ENCODE measurements at regions not wholly inside any gene's neighbourhood (a gene's known extent, or its start where the extent isn't known, plus 50 kb on each side); places are given as distances from the start of the nearest gene placed in this dataset.

DNA sequence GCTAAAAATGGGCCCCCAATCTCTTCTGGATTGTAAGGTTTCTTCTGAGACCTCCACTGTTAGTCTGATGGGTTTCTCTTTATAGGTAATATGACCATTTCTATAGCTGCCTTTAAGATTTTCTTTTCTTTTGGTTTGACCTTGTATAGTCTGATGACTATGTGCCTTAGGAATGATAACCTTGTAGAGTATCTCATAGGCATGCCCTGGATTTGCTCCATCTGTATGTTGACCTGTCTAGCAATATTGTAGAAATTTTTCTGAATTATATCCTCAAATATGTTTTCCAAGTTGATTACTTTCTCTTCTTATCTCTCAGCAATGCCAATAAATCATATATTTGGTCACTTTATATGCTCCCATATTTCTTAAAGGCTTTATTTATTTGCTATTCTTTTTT is 1403.8 kb upstream of the GOT2 start (continued):
- TF ChIP-seq, protein P1, sequence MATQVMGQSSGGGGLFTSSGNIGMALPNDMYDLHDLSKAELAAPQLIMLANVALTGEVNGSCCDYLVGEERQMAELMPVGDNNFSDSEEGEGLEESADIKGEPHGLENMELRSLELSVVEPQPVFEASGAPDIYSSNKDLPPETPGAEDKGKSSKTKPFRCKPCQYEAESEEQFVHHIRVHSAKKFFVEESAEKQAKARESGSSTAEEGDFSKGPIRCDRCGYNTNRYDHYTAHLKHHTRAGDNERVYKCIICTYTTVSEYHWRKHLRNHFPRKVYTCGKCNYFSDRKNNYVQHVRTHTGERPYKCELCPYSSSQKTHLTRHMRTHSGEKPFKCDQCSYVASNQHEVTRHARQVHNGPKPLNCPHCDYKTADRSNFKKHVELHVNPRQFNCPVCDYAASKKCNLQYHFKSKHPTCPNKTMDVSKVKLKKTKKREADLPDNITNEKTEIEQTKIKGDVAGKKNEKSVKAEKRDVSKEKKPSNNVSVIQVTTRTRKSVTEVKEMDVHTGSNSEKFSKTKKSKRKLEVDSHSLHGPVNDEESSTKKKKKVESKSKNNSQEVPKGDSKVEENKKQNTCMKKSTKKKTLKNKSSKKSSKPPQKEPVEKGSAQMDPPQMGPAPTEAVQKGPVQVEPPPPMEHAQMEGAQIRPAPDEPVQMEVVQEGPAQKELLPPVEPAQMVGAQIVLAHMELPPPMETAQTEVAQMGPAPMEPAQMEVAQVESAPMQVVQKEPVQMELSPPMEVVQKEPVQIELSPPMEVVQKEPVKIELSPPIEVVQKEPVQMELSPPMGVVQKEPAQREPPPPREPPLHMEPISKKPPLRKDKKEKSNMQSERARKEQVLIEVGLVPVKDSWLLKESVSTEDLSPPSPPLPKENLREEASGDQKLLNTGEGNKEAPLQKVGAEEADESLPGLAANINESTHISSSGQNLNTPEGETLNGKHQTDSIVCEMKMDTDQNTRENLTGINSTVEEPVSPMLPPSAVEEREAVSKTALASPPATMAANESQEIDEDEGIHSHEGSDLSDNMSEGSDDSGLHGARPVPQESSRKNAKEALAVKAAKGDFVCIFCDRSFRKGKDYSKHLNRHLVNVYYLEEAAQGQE (IDR thresholded peaks at IDR 0.05; ENCODE audit: low read depth, low read length), result no peak
- TF ChIP-seq RFX5 (IDR thresholded peaks at IDR 0.05; ENCODE audit: low read depth, low read length), result no peak

DNA sequence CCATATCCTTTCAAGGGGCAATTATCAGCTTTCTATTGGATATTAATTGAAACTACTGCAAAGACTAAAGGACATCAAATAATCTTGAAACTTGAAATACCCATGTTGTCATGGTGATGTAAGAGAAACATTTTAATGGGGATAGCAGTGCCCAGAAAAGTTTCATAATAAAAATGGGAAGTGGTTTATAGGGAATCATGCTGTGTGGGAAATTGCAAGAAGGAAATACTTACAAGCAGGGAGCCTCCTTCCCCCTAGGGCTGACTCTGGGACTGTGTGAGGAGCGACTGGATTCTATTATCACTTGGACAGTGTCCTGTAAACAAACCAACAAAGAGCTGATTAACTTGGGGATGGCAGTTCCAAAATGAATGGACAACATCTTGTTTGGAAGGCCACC is 1393.1 kb upstream of the GOT2 start:
- Histone ChIP-seq H3K27me3 (replicated peaks in 1 of 2; ENCODE audit: control insufficient read depth in 2 of 2, insufficient read depth in 2 of 2, low read length in 1 of 2) (no peaks in the 10 kb centered on the region), H3K4me3 (no peak overlapping the region), H3K9me3 (replicated peaks; ENCODE audit: control insufficient read depth, insufficient read depth, low read length) (no peaks in the 10 kb centered on the region), H2AFZ (ENCODE audit: control insufficient read depth, low read depth, low read length) (no peak overlapping the region), H3K36me3 (ENCODE audit: control insufficient read depth in 2 of 2, insufficient read depth in 2 of 2, low read length in 1 of 2) (no peaks in the 10 kb centered on the region), H3K79me2 (ENCODE audit: control insufficient read depth, insufficient read depth, low read length) (no peaks in the 10 kb centered on the region), H3K4me2 (ENCODE audit: control insufficient read depth, insufficient read depth) (no peak overlapping the region), H4K20me1 (ENCODE audit: control insufficient read depth, insufficient read depth) (no peaks in the 10 kb centered on the region), H3K4me1 (ENCODE audit: control insufficient read depth, insufficient read depth, low read length) (no peaks in the 10 kb centered on the region), H3K27ac (ENCODE audit: control insufficient read depth, insufficient read depth) (no peak overlapping the region), H3K9ac (ENCODE audit: control insufficient read depth, insufficient read depth, low read length) (no peak overlapping the region)
- BruUV-seq (replicated peaks), result no TSS peak
- WGBS (ENCODE audit: insufficient coverage, insufficient replicate concordance, low lambda C conversion rate, missing lambda C conversion rate), result 0% methylated on average over 1 of the region's 1 CpG
- RAD21 ChIA-PET (ENCODE audit: unreplicated experiment), result no interaction called here
- SMC1A ChIA-PET (ENCODE audit: uncharacterized antibody, unreplicated experiment), result no interaction called here
- no peak for ATAC-seq
- POLR2A ChIA-PET, result no interaction called here
- no peak for FAIRE-seq
- in situ Hi-C loops (cut with MboI), result no loop called here
- intact Hi-C loops (cut with micrococcal nuclease; ENCODE audit: unreplicated experiment), result no loop called here
- no peak for DNase-seq (ENCODE audit: low read depth, low spot score)
- CTCF ChIA-PET, result no interaction called here
- TF ChIP-seq TCF7 (IDR thresholded peaks at IDR 0.05; ENCODE audit: borderline replicate concordance) (no peak), NFYA (IDR thresholded peaks at IDR 0.05; ENCODE audit: borderline replicate concordance, low read depth, low read length) (no peak), TBL1XR1 (IDR thresholded peaks at IDR 0.05; ENCODE audit: low read depth, low read length) (no peak), FOXK2 (IDR thresholded peaks at IDR 0.05) (no peak), JUNB (IDR thresholded peaks at IDR 0.05) (no peak), CEBPB (IDR thresholded peaks at IDR 0.05; ENCODE audit: borderline replicate concordance in 1 of 2, low read depth in 2 of 2, low read length in 2 of 2) (no peak), MYC (IDR thresholded peaks at IDR 0.05; ENCODE audit: insufficient read depth, insufficient read length, insufficient replicate concordance, low read length, severe bottlenecking) (no peak), DPF2 (IDR thresholded peaks at IDR 0.05) (no peak), TCF12 (IDR thresholded peaks at IDR 0.05; ENCODE audit: low read depth, low read length) (no peak), MEF2B (IDR thresholded peaks at IDR 0.05; ENCODE audit: partially characterized antibody, poor library complexity, severe bottlenecking) (no peak), POLR2A (IDR thresholded peaks at IDR 0.05; ENCODE audit: low read depth, low read length) (no peak), BHLHE40 (IDR thresholded peaks at IDR 0.05; ENCODE audit: borderline replicate concordance in 1 of 2, low read depth in 2 of 2, low read length in 1 of 2) (no peak)
- TF ChIP-seq, protein P2, sequence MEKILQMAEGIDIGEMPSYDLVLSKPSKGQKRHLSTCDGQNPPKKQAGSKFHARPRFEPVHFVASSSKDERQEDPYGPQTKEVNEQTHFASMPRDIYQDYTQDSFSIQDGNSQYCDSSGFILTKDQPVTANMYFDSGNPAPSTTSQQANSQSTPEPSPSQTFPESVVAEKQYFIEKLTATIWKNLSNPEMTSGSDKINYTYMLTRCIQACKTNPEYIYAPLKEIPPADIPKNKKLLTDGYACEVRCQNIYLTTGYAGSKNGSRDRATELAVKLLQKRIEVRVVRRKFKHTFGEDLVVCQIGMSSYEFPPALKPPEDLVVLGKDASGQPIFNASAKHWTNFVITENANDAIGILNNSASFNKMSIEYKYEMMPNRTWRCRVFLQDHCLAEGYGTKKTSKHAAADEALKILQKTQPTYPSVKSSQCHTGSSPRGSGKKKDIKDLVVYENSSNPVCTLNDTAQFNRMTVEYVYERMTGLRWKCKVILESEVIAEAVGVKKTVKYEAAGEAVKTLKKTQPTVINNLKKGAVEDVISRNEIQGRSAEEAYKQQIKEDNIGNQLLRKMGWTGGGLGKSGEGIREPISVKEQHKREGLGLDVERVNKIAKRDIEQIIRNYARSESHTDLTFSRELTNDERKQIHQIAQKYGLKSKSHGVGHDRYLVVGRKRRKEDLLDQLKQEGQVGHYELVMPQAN (conservative IDR thresholded peaks at IDR 0.05), result no peak
- TF ChIP-seq, protein P3, sequence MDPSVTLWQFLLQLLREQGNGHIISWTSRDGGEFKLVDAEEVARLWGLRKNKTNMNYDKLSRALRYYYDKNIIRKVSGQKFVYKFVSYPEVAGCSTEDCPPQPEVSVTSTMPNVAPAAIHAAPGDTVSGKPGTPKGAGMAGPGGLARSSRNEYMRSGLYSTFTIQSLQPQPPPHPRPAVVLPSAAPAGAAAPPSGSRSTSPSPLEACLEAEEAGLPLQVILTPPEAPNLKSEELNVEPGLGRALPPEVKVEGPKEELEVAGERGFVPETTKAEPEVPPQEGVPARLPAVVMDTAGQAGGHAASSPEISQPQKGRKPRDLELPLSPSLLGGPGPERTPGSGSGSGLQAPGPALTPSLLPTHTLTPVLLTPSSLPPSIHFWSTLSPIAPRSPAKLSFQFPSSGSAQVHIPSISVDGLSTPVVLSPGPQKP (IDR thresholded peaks at IDR 0.05; ENCODE audit: low read depth, low read length), result no peak
- TF ChIP-seq, protein P4, sequence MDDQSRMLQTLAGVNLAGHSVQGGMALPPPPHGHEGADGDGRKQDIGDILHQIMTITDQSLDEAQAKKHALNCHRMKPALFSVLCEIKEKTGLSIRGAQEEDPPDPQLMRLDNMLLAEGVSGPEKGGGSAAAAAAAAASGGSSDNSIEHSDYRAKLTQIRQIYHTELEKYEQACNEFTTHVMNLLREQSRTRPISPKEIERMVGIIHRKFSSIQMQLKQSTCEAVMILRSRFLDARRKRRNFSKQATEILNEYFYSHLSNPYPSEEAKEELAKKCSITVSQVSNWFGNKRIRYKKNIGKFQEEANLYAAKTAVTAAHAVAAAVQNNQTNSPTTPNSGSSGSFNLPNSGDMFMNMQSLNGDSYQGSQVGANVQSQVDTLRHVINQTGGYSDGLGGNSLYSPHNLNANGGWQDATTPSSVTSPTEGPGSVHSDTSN (IDR thresholded peaks at IDR 0.05; ENCODE audit: insufficient replicate concordance, low read depth, low read length), result no peak
